Fibroblast of peridontal ligament (primary cell): ENCODE measurements at regions not wholly inside any gene's neighbourhood (a gene's known extent, or its start where the extent isn't known, plus 50 kb on each side); places are given as distances from the start of the nearest gene placed in this dataset.
"Not testable (repeated sequence)": the region's sequence is repeated elsewhere in the genome, so short reads cannot be mapped to it uniquely, and the experiment has no call there.

Source experiments
- DNase-seq: peaks from one replicate; pipeline ENCODE4 v3.0.0-alpha.2; 2010; ENCODE audit errors: extremely low read depth

DNA sequence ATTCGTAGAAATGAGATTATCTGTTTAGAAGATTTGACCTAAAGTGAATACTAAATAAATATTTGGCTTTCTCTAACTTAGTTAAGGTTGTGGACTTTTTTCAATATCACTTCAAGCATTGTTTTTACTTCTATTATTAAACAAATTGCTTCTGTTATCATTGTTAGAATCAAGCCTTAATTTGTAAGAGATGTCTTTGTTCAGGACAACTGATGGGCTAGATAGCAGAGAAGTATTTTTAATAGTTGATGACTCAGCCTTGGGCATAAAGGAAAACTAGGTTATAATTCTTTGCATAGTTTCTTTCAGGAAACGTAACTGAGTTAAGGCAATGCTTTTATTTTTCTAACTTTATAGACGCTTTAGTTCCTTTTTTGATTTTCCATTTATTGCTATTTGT lies 128.8 kb upstream of the SMIM30 start:
- DNase-seq: no peak

DNA sequence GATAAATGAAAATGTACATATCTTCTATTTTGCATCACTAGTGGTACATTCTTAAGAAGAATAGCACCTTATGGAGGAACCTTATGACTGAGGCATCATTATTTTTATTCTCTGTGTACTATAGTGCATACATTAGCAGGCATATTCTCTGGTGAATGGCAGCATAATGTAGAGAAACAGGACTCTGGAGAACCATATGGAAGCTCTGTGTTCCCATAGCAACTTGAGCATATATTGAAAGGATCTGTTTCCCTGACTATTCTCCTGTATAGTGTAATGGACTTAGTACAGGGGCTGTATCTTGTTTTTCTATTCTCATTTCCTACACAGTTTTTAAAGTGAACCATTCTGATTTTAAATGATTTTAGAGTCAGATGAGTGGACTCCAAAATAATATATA lies 128.4 kb upstream of the SMIM30 start:
- DNase-seq: no peak

DNA sequence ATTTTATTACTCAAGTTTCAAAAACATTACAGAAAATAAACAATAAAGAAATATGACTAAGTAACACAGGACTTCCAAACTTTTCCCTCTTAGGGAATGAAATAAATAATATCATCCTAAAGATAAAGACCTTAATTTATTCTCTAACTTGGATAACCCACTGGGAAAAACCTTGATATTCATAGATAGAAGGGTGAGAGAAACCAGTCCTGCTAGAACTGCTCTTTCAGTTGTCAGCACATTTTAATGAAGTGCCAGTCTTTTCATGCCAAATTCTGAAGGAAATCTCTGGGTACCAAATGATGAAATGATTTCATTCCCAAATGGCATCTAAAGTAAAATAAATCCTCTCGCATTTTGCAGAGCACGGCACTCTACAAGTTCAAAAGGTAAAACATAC lies 114.5 kb upstream of the SMIM30 start:
- DNase-seq: no peak

GRCh38 chr7:113230691-113231090 lies 112.3 kb upstream of the SMIM30 start:
- DNase-seq: no peak

DNA sequence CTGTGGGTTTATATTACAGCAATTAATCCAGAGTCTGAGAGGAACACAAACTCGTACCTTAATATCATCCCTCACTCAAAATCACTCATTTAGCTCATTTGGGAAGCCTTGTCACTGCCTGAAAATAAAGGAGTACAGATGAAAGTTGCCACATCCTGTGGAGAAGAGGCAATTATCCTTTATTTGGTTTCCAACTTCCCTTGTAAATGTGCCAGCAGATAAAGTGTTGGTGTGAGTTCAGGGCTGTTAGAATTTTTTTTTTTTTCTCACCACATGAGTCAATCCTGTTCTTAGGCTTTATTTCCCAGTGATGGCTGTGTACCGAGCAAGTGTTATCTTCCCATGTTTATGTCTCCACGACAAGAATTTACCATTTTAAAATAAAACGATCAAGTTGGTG lies 99.0 kb upstream of the SMIM30 start:
- no peak for DNase-seq

DNA sequence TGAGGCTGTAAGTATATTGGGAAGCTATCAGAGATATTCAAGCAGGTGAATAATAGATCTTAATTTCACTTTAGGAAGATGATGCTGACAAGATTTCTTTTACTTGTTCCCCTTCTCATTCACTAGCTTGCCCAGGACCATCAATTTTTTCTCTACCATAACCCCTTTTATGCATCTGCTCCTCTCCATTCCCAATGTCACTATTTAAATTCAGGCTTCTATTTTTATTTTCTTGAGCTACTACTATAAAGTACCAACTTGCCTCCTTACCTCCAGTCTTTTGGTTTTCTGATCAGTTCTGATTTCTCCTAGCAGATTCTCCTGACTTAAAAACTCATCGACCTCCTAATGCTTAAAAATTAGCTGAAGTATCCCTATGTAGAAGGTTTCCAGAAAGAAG lies 97.7 kb upstream of the SMIM30 start:
- no peak for DNase-seq

GRCh38 chr7:113209449-113210203 lies 91.3 kb upstream of the SMIM30 start:
- DNase-seq: no peak

- DNase-seq: no peak
Measured at GRCh38 chr7:113207931-113208330, 89.6 kb upstream of the SMIM30 start.

DNA sequence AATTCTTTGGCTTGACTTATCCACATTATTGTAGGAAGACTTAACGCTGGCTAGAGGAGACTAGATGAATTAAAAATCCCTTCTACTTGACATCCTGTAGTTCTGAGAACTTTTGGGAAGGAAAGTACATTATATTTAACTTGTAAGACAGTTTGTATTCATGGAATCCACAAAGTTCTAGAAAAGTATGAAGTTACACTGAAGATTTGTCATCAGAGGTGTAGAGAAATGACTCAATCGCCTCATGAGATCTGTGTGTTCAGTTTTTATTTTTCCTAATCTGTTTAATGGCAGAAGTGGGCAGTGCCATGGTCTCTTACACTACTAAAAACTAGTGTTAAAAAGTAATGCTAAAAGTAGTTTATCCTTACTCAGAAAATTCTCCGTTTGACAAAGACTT lies 89.1 kb upstream of the SMIM30 start:
- DNase-seq: no peak

DNA sequence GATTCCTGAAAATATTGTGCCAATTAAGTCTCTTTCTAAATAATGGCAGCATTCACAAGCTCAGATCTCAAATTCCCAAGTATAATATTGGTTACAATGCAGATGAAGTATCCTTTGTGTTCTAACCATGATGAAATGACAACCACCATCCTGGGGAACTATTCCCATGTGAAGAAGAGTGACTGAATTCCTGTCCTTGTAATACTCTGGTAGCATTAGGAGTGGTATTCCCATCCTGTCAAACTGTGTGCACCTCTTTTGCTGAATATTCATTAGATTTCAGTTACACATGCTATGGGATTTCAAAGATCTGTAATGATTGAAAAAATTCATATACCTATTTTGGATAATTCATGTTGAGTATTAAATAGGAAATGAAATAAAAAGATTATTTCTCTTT lies 86.1 kb upstream of the SMIM30 start:
- no peak for DNase-seq

DNA sequence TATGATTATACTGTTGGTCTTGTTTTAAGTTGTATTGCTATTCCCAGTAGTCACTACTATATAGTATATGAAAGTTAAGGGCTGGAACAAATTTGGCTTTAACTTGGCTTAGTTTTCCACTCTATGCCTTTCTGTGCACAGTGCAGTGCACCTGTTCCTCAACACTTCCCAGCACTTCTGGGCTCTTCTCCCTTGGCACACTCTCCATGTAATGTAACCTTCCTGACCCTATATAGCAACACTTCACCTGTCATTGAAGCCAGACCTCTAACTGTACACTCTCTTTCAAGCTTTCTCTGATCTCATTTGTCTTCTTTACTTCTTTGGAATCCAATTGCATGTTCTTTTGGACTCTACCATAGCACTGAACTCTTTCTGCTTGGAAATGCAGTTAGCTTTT lies 83.9 kb upstream of the SMIM30 start:
- no peak for DNase-seq

- no peak for DNase-seq
Measured at GRCh38 chr7:113200281-113200680, 81.9 kb upstream of the SMIM30 start.

DNA sequence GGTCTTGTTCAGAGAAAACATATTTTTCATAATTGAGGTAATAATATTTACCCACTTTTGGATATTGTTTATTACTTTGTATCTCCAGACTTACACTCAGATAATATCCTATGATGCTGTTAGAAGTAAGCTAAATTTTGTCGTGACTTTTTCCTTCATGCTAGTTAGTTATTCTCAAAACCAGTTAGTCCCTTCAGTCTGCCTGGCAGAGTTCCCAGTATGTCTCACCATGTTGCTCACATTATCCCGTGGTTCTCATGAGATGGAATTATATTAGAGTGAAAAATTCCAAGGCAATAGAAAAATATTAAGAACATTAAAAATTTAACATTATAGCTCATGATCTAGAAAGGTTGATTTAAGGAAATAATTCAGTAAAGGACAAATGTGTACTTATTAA lies 81.5 kb upstream of the SMIM30 start:
- DNase-seq: peak; percentile 79

- peak; percentile 52 for DNase-seq
Measured at GRCh38 chr7:113199136-113199535, 80.8 kb upstream of the SMIM30 start.

GRCh38 chr7:113198226-113198625 lies 79.9 kb upstream of the SMIM30 start:
- DNase-seq: no peak

DNA sequence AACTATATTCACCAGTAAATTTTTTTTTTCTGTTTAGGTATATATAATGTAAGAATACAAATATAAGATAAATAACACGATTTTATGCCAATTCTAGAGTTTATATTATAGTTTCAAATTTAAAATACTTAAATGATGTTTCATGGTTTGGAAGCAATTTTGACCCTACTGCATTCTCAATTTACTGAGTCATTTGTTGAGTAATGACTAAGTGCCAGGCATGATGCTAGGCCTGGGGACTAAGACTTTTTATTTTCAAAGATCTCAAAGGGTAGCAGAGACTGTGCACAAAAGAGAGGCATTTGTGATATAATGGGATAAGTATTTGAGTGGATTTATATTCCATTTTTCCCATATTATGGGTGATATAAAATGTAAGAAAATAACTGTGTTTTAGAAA lies 78.9 kb upstream of the SMIM30 start:
- peak; percentile 91 for DNase-seq

DNA sequence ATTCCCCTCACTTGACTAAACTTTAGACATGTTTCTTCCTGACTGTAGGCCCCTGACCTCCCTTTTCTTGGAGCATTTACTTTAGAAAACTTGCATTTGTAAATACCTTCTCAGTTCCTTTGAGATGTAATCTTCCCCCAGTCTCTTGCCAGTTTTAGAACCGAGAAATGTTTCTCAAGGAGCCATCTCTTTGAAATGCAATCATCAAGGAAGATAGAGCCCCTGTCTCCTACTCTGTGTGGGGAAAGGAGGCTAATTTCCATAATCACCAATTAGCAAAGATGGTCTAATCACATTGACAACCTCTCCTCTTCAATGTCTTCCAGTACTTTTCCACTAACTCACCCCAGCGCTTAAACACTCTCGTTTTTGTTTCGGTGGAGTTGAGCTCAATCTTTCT lies 70.0 kb upstream of the SMIM30 start:
- no peak for DNase-seq

DNA sequence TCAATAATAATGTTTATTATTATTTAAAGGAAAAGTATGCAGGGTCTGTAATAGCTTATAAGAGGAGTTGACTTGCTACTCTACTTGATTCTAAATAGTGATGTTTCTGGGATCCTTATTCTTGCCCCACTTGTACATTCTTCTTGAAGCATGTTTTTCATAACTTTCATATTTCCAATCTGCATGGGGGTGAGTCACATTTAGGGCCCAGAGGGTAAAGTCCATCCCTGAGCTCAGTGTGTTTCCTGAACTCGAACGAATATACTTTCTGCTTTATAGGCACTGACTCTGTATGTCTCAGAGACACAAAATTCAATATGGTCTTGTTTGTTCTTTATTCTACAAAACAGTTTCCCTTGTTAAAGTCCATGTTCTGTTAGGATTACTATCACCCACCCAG lies 61.0 kb upstream of the SMIM30 start:
- DNase-seq: peak; percentile 40

GRCh38 chr7:113176836-113177235 lies 58.5 kb upstream of the SMIM30 start:
- DNase-seq: no peak

GRCh38 chr7:113176180-113176579 lies 57.8 kb upstream of the SMIM30 start:
- not testable (repeated sequence) for DNase-seq

DNA sequence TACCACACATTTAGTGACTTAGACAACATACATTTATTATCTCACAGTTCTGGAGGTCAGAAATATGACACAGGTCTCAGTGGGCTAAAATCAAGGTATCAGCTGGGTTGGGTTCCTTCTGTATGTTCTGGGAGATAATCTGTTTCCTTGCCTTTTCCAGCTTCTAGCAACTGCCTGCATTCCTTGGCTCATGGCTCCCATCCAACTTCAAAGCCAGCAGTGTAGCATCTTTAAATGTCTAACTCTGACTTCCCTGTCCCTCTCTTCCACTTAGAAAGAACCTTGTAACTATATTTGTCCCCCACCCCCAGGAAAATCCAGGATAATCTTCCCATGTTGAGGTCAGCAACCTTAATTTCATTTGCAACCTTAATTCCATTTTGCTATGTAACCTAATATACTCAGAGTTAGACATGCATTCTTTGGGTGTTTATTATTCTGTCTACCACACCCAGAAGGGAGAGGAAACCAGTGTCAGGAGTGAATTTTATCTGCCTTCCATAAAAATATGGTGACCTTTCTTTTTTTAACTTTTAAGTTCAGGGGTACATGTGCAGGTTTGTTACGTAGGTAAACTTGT lies 57.3 kb upstream of the SMIM30 start:
- peak; percentile 40 for DNase-seq

- no peak for DNase-seq
Measured at GRCh38 chr7:113172726-113173125, 54.4 kb upstream of the SMIM30 start.

DNA sequence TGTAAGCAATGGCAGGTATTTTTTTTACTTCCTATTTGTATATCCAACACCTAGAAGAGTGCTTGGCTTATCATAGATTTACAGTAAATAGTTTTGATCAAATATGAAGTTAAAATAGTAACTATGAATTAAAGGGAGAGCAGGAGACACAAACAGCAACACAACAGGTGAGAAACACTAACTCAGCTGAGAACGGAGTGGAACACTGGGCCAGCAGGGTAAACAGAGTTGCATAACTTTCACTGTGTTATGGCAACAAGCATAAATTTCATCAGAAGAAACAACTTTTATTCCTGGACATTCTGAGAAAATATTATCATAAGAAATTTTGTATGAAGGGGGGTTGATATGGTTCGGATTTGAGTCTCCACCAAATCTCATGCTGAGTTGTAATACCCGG lies 52.2 kb upstream of the SMIM30 start:
- DNase-seq: no peak
